Endometrium (tissue), 2 donors: ENCODE measurements at regions not wholly inside any gene's neighbourhood (a gene's known extent, or its start where the extent isn't known, plus 50 kb on each side); places are given as distances from the start of the nearest gene placed in this dataset.
"Not testable (repeated sequence)": the region's sequence is repeated elsewhere in the genome, so short reads cannot be mapped to it uniquely, and the experiment has no call there.

Experiments used
- FAIRE-seq: peaks from 2 replicates; lab custom pipeline; 2012; peaks lifted over from hg19 to GRCh38; lab: Jason Lieb, UNC
- donor health status: control.
- donor health status: control.

- FAIRE-seq = no peak
These were observed 259.5 kb upstream of the GRM7 start for GRCh38 chr3:6601374-6601773.

- peak; percentile 33 for FAIRE-seq
These were observed 258.6 kb upstream of the GRM7 start for GRCh38 chr3:6602329-6602728.

- no peak for FAIRE-seq
These were observed 255.7 kb upstream of the GRM7 start for GRCh38 chr3:6605227-6605626.

GRCh38 chr3:6608843-6609242, 252.1 kb upstream of the GRM7 start:
- no peak for FAIRE-seq

- no peak for FAIRE-seq
These were observed 248.8 kb upstream of the GRM7 start for GRCh38 chr3:6612034-6612616.

GRCh38 chr3:6622260-6622659, 238.7 kb upstream of the GRM7 start:
- no peak for FAIRE-seq

- FAIRE-seq = no peak
These were observed 238.2 kb upstream of the GRM7 start for GRCh38 chr3:6622712-6623111.

GRCh38 chr3:6631376-6631775, 229.5 kb upstream of the GRM7 start:
- FAIRE-seq = peak; percentile 57

GRCh38 chr3:6640907-6641306, 220.0 kb upstream of the GRM7 start:
- no peak for FAIRE-seq

- no peak for FAIRE-seq
These were observed 216.6 kb upstream of the GRM7 start for GRCh38 chr3:6644070-6644929.

- no peak for FAIRE-seq
These were observed 206.2 kb upstream of the GRM7 start for GRCh38 chr3:6654670-6655069.

GRCh38 chr3:6655275-6655674, 205.6 kb upstream of the GRM7 start:
- no peak for FAIRE-seq

GRCh38 chr3:6657591-6657990, 203.3 kb upstream of the GRM7 start:
- no peak for FAIRE-seq

- no peak for FAIRE-seq
These were observed 193.6 kb upstream of the GRM7 start for GRCh38 chr3:6667354-6667753.

GRCh38 chr3:6671363-6671762, 189.6 kb upstream of the GRM7 start:
- FAIRE-seq = peak; percentile 45

GRCh38 chr3:6679510-6679909, 181.4 kb upstream of the GRM7 start:
- FAIRE-seq = no peak

- no peak for FAIRE-seq
These were observed 180.7 kb upstream of the GRM7 start for GRCh38 chr3:6680119-6680806.

GRCh38 chr3:6697285-6697684, 163.6 kb upstream of the GRM7 start:
- FAIRE-seq = no peak

- FAIRE-seq = no peak
These were observed 163.2 kb upstream of the GRM7 start for GRCh38 chr3:6697722-6698121.

GRCh38 chr3:6704817-6705216, 156.1 kb upstream of the GRM7 start:
- not testable (repeated sequence) for FAIRE-seq

GRCh38 chr3:6706777-6707176, 154.1 kb upstream of the GRM7 start:
- no peak for FAIRE-seq

- FAIRE-seq = no peak
These were observed 151.7 kb upstream of the GRM7 start for GRCh38 chr3:6709178-6709577.

GRCh38 chr3:6714962-6715361, 146.0 kb upstream of the GRM7 start:
- no peak for FAIRE-seq
